Osteoblast (primary cell): ENCODE measurements at regions not wholly inside any gene's neighbourhood (a gene's known extent, or its start where the extent isn't known, plus 50 kb on each side); places are given as distances from the start of the nearest gene placed in this dataset.

Source experiments
- DNase-seq: peaks from one replicate; pipeline ENCODE4 v3.0.0; 2011; ENCODE audit warnings: low spot score, mixed read lengths; ENCODE audit not compliant: insufficient read length; ENCODE audit errors: missing footprints
- H2AFZ ChIP-seq: 2 replicates; pipeline ENCODE4 v1.6.0; 2011; ENCODE audit warnings: mild to moderate bottlenecking, low read length
- H3K27ac ChIP-seq: 2 replicates; pipeline ENCODE4 v1.5.1; 2011; ENCODE audit warnings: mild to moderate bottlenecking, low read depth, low read length, moderate library complexity
- H3K27me3 ChIP-seq: 2 replicates; pipeline ENCODE4 v1.6.0; 2012; ENCODE audit warnings: mild to moderate bottlenecking, control low read depth, inconsistent platforms, low read length, moderate library complexity; ENCODE audit not compliant: insufficient read depth
- H3K36me3 ChIP-seq: 2 replicates; pipeline ENCODE4 v1.5.1; 2011; ENCODE audit warnings: mild to moderate bottlenecking, low read length, control low read depth, moderate library complexity; ENCODE audit not compliant: insufficient read depth
- H3K4me1 ChIP-seq: 2 replicates; pipeline ENCODE4 v1.5.1; 2011; ENCODE audit warnings: mild to moderate bottlenecking, low read length, control low read depth, moderate library complexity; ENCODE audit not compliant: insufficient read depth
- H3K4me2 ChIP-seq: 2 replicates; pipeline ENCODE4 v1.6.0; 2011; ENCODE audit warnings: mild to moderate bottlenecking, low read length; ENCODE audit not compliant: insufficient read depth
- H3K4me3 ChIP-seq: fragments of 200-600 bp; sonication (generic); 3 replicates; pipeline ENCODE4 v1.5.1; 2012; ENCODE audit warnings: mild to moderate bottlenecking, low read length, inconsistent platforms; ENCODE audit not compliant: insufficient read depth
- H3K79me2 ChIP-seq: 2 replicates; pipeline ENCODE4 v1.6.0; 2012; ENCODE audit warnings: mild to moderate bottlenecking, low read length, control low read depth, inconsistent platforms; ENCODE audit not compliant: insufficient read depth
- H3K9me3 ChIP-seq: 2 replicates; pipeline ENCODE4 v1.5.1; 2011; ENCODE audit warnings: low read depth, low read length, control low read depth
- H4K20me1 ChIP-seq: 2 replicates; pipeline ENCODE4 v1.6.0; 2012; ENCODE audit warnings: mild to moderate bottlenecking, low read length, control low read depth; ENCODE audit not compliant: insufficient read depth
- TF ChIP-seq, protein P1 (sequence below): IDR thresholded peaks from 2 replicates; pipeline ENCODE4 v1.5.1; 2011; ENCODE audit warnings: mild to moderate bottlenecking, low read depth, low read length, moderate library complexity; ENCODE audit errors: extremely low read depth

DNA sequence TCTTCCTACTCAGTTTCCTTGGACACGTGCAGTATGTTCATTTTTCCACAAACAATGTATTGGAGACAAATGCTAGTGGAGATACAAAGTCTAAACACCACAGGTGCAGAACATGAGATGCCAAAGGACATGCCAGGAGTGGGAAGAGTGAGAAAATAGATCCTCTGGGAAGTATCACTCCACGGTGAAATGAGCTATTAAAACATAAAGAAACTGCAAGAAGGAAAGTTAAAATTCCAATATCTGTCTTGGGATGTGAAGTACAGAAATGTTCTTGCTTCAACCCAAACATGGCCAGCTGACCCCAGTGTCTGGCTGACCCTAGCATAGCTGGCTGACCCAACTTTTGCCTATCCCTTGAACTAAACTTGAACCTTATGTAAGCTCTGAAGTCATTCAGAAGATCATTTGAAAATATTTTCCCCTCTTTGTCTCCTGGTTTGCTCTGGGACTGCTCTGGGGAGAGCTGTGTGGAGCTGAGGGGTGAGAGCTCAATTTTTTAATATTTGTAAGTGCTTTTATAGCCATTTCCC, 59.5 kb downstream of the FZD1 start:
- Histone ChIP-seq H3K27ac (no peak overlapping the region), H2AFZ (no peak overlapping the region), H3K9me3 (no peaks in the 10 kb centered on the region), H3K36me3 (no peaks in the 10 kb centered on the region), H3K4me2 (no peak overlapping the region), H3K79me2 (no peaks in the 10 kb centered on the region), H3K4me1 (no peaks in the 10 kb centered on the region), H3K4me3 (no peak overlapping the region), H3K27me3 (no peaks in the 10 kb centered on the region), H4K20me1 (no peaks in the 10 kb centered on the region)
- DNase-seq = no peak
- TF ChIP-seq, protein P1, sequence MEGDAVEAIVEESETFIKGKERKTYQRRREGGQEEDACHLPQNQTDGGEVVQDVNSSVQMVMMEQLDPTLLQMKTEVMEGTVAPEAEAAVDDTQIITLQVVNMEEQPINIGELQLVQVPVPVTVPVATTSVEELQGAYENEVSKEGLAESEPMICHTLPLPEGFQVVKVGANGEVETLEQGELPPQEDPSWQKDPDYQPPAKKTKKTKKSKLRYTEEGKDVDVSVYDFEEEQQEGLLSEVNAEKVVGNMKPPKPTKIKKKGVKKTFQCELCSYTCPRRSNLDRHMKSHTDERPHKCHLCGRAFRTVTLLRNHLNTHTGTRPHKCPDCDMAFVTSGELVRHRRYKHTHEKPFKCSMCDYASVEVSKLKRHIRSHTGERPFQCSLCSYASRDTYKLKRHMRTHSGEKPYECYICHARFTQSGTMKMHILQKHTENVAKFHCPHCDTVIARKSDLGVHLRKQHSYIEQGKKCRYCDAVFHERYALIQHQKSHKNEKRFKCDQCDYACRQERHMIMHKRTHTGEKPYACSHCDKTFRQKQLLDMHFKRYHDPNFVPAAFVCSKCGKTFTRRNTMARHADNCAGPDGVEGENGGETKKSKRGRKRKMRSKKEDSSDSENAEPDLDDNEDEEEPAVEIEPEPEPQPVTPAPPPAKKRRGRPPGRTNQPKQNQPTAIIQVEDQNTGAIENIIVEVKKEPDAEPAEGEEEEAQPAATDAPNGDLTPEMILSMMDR = no peak

DNA sequence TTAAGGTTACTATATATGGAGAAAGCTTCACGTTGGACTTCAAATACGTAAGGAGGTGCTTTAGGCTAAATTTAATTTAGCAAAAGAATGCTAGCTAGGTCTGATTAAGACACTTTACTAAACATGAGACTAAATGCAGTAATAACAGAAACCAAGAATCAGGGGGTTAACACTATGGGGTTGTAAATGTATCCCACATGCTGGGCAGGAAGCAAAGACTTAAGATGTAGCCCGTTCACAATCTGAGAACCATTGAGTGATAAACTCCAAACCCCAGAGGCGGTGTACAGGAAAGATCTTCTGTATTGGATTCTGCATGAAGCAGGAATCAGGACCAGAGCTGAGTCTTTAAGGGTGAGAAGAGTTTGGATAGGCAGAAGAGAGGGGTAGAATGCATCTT, 60.4 kb downstream of the FZD1 start:
- H3K4me1 ChIP-seq = no peaks in the 10 kb centered on the region
- no peak overlapping the region for H3K4me2 ChIP-seq
- no peak overlapping the region for H3K27ac ChIP-seq
- no peaks in the 10 kb centered on the region for H3K27me3 ChIP-seq
- no peaks in the 10 kb centered on the region for H3K36me3 ChIP-seq
- H4K20me1 ChIP-seq = no peaks in the 10 kb centered on the region
- H3K9me3 ChIP-seq = no peaks in the 10 kb centered on the region
- DNase-seq = no peak
- TF ChIP-seq, protein P1 = no peak
- H3K79me2 ChIP-seq = no peaks in the 10 kb centered on the region
- no peak overlapping the region for H3K4me3 ChIP-seq
- no peak overlapping the region for H2AFZ ChIP-seq

DNA sequence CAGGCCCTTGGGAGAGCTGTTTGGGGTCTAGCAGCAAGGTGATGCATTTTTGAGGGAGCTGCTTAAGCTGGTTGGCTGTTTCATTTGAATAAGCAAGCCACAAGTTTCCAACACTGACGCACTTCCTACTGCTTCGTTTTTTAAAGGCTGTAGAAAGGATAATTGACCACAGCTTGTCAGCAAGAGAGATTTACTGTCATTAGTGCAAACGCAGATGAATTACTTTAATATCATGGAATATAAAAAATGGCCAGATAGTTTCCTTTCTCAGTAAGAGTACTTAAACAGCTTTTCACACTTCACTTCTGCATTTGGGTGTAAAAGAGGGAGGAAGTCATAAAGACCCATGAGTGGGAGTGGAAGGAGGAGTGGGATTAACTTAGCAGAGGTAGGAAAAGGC, 61.5 kb downstream of the FZD1 start:
- Histone ChIP-seq H3K27me3 (no peaks in the 10 kb centered on the region), H3K4me1 (no peaks in the 10 kb centered on the region), H3K27ac (no peak overlapping the region), H3K9me3 (no peaks in the 10 kb centered on the region), H3K36me3 (no peaks in the 10 kb centered on the region), H4K20me1 (no peaks in the 10 kb centered on the region), H2AFZ (no peak overlapping the region), H3K79me2 (no peaks in the 10 kb centered on the region), H3K4me3 (no peak overlapping the region), H3K4me2 (no peak overlapping the region)
- TF ChIP-seq, protein P1 = no peak
- DNase-seq = no peak

DNA sequence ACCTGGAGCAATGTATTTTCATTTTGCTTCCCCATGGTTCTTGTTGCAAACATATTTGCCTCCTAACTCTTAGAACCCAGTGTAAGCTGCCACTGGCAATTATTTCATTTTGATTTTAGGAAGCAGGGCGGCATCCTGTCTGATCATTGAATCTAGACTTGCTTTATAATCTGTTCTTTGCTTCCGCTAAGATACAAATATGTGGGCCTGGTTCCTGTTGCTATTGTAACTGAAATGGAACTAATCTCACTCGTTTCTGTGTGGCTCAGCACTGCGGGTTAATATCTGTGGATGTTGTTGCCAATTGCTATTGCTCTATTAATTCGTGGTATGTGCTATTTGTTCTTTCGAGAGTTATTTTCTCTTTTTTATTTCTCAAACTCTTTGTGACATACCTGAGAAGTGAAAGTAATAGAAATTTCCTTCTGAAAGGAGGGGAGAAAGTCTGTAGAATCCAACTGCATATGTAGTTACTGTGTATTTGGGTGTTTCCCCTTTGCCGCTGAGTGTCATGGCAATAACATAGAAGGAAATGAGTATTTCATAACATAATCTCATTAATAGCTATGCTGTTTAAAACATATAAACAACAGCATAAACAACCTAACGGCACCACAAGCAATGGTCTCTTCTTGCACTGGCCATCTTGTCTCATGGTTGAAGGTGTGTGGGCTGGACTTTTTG, 62.4 kb downstream of the FZD1 start:
- no peaks in the 10 kb centered on the region for H3K4me1 ChIP-seq

More for the DNA sequence above, 62.4 kb downstream of the FZD1 start:
- TF ChIP-seq, protein P1 = no peak
- Histone ChIP-seq H3K4me3 (no peak overlapping the region), H3K9me3 (no peaks in the 10 kb centered on the region), H4K20me1 (no peaks in the 10 kb centered on the region), H3K27ac (no peak overlapping the region), H3K4me2 (no peak overlapping the region), H2AFZ (no peak overlapping the region), H3K36me3 (no peaks in the 10 kb centered on the region), H3K79me2 (no peaks in the 10 kb centered on the region), H3K27me3 (no peaks in the 10 kb centered on the region)
- no peak for DNase-seq
